ENCODE measurements at regions not wholly inside any gene's neighbourhood (a gene's known extent, or its start where the extent isn't known, plus 50 kb on each side); places are given as distances from the start of the nearest gene placed in this dataset.

GRCh38 chr16:79754501-79754900 lies 154.0 kb upstream of the MAF start:
- Mint-ChIP-seq H3K9me3 (peaks cover 0 to 4% (median 1%) of the 10 kb centered on the region in 5 donors), H3K36me3 (peaks cover 0 to 5% (median 0%) of the 10 kb centered on the region in 3 donors), H3K4me3 (no peak overlapping the region), H3K27me3 (peaks cover 17 to 49% of the 10 kb centered on the region in 2 donors), H3K27ac (no peak overlapping the region), H3K4me1 (peaks cover 0 to 10% (median 0%) of the 10 kb centered on the region in 3 donors)
- ChIA-PET POLR2A (no interaction called here), CTCF (no interaction called here)
- H3K9me3 ChIP-seq (ENCODE audit: low read length) = no peaks in the 10 kb centered on the region
- no peak overlapping the region for H3K4me3 ChIP-seq (ENCODE audit: low read length)
- no peaks in the 10 kb centered on the region for H3K27me3 ChIP-seq (ENCODE audit: insufficient read depth, low read length, poor library complexity, severe bottlenecking)
- no peak for DNase-seq
- no peak overlapping the region for H3K27ac ChIP-seq (ENCODE audit: low read depth, low read length)
- H3K4me1 ChIP-seq (ENCODE audit: insufficient read depth, low read length) = no peaks in the 10 kb centered on the region
- no peaks in the 10 kb centered on the region for H3K36me3 ChIP-seq (ENCODE audit: insufficient read depth, low read length)

GRCh38 chr16:79754081-79754480 lies 153.5 kb upstream of the MAF start:
- no peaks in the 10 kb centered on the region for H3K9me3 ChIP-seq (ENCODE audit: low read length)
- Mint-ChIP-seq H3K27me3 (peaks cover 17 to 51% of the 10 kb centered on the region in 2 donors), H3K4me1 (peaks cover 0 to 10% (median 0%) of the 10 kb centered on the region in 3 donors), H3K4me3 (no peak overlapping the region), H3K27ac (no peak overlapping the region), H3K9me3 (peaks cover 0 to 7% (median 1%) of the 10 kb centered on the region in 5 donors), H3K36me3 (peaks cover 0 to 5% (median 0%) of the 10 kb centered on the region in 3 donors)
- no peaks in the 10 kb centered on the region for H3K36me3 ChIP-seq (ENCODE audit: insufficient read depth, low read length)
- ChIA-PET POLR2A (no interaction called here), CTCF (no interaction called here)
- no peaks in the 10 kb centered on the region for H3K4me1 ChIP-seq (ENCODE audit: insufficient read depth, low read length)
- DNase-seq = no peak
- no peaks in the 10 kb centered on the region for H3K27me3 ChIP-seq (ENCODE audit: insufficient read depth, low read length, poor library complexity, severe bottlenecking)
- H3K27ac ChIP-seq (ENCODE audit: low read depth, low read length) = no peak overlapping the region
- no peak overlapping the region for H3K4me3 ChIP-seq (ENCODE audit: low read length)

- H3K36me3 Mint-ChIP-seq = peaks cover 0 to 5% (median 0%) of the 10 kb centered on the region in 3 donors
- H3K4me3 ChIP-seq (ENCODE audit: low read length) = no peak overlapping the region
- peaks cover 0 to 10% (median 0%) of the 10 kb centered on the region in 3 donors for H3K4me1 Mint-ChIP-seq
- no peaks in the 10 kb centered on the region for H3K4me1 ChIP-seq (ENCODE audit: insufficient read depth, low read length)
- no peaks in the 10 kb centered on the region for H3K27me3 ChIP-seq (ENCODE audit: insufficient read depth, low read length, poor library complexity, severe bottlenecking)
- no peak overlapping the region for H3K27ac Mint-ChIP-seq
- H3K27ac ChIP-seq (ENCODE audit: low read depth, low read length) = no peak overlapping the region
- no peaks in the 10 kb centered on the region for H3K9me3 ChIP-seq (ENCODE audit: low read length)
- H3K9me3 Mint-ChIP-seq = peaks cover 0 to 7% (median 2%) of the 10 kb centered on the region in 5 donors
- ChIA-PET POLR2A (no interaction called here), CTCF (no interaction called here)
- H3K27me3 Mint-ChIP-seq = peaks cover 17 to 48% of the 10 kb centered on the region in 2 donors
- DNase-seq = no peak
- no peaks in the 10 kb centered on the region for H3K36me3 ChIP-seq (ENCODE audit: insufficient read depth, low read length)
- no peak overlapping the region for H3K4me3 Mint-ChIP-seq
Observed at GRCh38 chr16:79753286-79753685, 152.7 kb upstream of the MAF start.

GRCh38 chr16:79752396-79752795 lies 151.9 kb upstream of the MAF start:
- Mint-ChIP-seq H3K36me3 (peaks cover 0 to 5% (median 0%) of the 10 kb centered on the region in 3 donors), H3K27ac (no peak overlapping the region), H3K9me3 (peaks cover 0 to 7% (median 2%) of the 10 kb centered on the region in 5 donors), H3K4me1 (peaks cover 0 to 10% (median 0%) of the 10 kb centered on the region in 3 donors), H3K27me3 (peaks cover 19 to 42% of the 10 kb centered on the region in 2 donors), H3K4me3 (no peak overlapping the region)
- DNase-seq = no peak
- no peaks in the 10 kb centered on the region for H3K27me3 ChIP-seq (ENCODE audit: insufficient read depth, low read length, poor library complexity, severe bottlenecking)
- ChIA-PET CTCF (no interaction called here), POLR2A (no interaction called here)
- no peaks in the 10 kb centered on the region for H3K4me1 ChIP-seq (ENCODE audit: insufficient read depth, low read length)
- no peaks in the 10 kb centered on the region for H3K36me3 ChIP-seq (ENCODE audit: insufficient read depth, low read length)
- H3K4me3 ChIP-seq (ENCODE audit: low read length) = no peak overlapping the region
- H3K9me3 ChIP-seq (ENCODE audit: low read length) = no peaks in the 10 kb centered on the region
- H3K27ac ChIP-seq (ENCODE audit: low read depth, low read length) = no peak overlapping the region

GRCh38 chr16:79751471-79752184 lies 151.1 kb upstream of the MAF start:
- no peaks in the 10 kb centered on the region for H3K9me3 ChIP-seq (ENCODE audit: low read length)
- H3K27ac ChIP-seq (ENCODE audit: low read depth, low read length) = no peak overlapping the region
- Mint-ChIP-seq H3K27ac (no peak overlapping the region), H3K4me3 (no peak overlapping the region), H3K27me3 (peaks cover 19 to 37% of the 10 kb centered on the region in 2 donors), H3K36me3 (peaks cover 0 to 5% (median 0%) of the 10 kb centered on the region in 3 donors), H3K9me3 (peaks cover 0 to 7% (median 2%) of the 10 kb centered on the region in 5 donors), H3K4me1 (peaks cover 0 to 10% (median 0%) of the 10 kb centered on the region in 3 donors)
- H3K4me3 ChIP-seq (ENCODE audit: low read length) = no peak overlapping the region
- POLR2A ChIA-PET = no interaction called here
- CTCF ChIA-PET = no interaction called here
- no peaks in the 10 kb centered on the region for H3K36me3 ChIP-seq (ENCODE audit: insufficient read depth, low read length)
- DNase-seq = no peak
- H3K4me1 ChIP-seq (ENCODE audit: insufficient read depth, low read length) = no peaks in the 10 kb centered on the region
- no peaks in the 10 kb centered on the region for H3K27me3 ChIP-seq (ENCODE audit: insufficient read depth, low read length, poor library complexity, severe bottlenecking)

- peaks cover 0 to 7% (median 2%) of the 10 kb centered on the region in 5 donors for H3K9me3 Mint-ChIP-seq
- CTCF ChIA-PET = no interaction called here
- DNase-seq = no peak
- peaks cover 0 to 10% (median 0%) of the 10 kb centered on the region in 3 donors for H3K4me1 Mint-ChIP-seq
- peaks cover 18 to 37% of the 10 kb centered on the region in 2 donors for H3K27me3 Mint-ChIP-seq
- Histone ChIP-seq H3K9me3 (ENCODE audit: low read length) (no peaks in the 10 kb centered on the region), H3K36me3 (ENCODE audit: insufficient read depth, low read length) (no peaks in the 10 kb centered on the region), H3K4me1 (ENCODE audit: insufficient read depth, low read length) (no peaks in the 10 kb centered on the region), H3K4me3 (ENCODE audit: low read length) (no peak overlapping the region), H3K27me3 (ENCODE audit: insufficient read depth, low read length, poor library complexity, severe bottlenecking) (no peaks in the 10 kb centered on the region), H3K27ac (ENCODE audit: low read depth, low read length) (no peak overlapping the region)
- peaks cover 0 to 5% (median 0%) of the 10 kb centered on the region in 3 donors for H3K36me3 Mint-ChIP-seq
- no peak overlapping the region for H3K27ac Mint-ChIP-seq
- H3K4me3 Mint-ChIP-seq = no peak overlapping the region
- POLR2A ChIA-PET = no interaction called here
Observed at GRCh38 chr16:79750311-79750710, 149.8 kb upstream of the MAF start.

- H3K9me3 Mint-ChIP-seq = peaks cover 0 to 5% (median 0%) of the 10 kb centered on the region in 5 donors
- no peak overlapping the region for H3K4me3 Mint-ChIP-seq
- Histone ChIP-seq H3K4me1 (ENCODE audit: insufficient read depth, low read length) (no peaks in the 10 kb centered on the region), H3K27me3 (ENCODE audit: insufficient read depth, low read length, poor library complexity, severe bottlenecking) (no peaks in the 10 kb centered on the region), H3K36me3 (ENCODE audit: insufficient read depth, low read length) (no peaks in the 10 kb centered on the region), H3K4me3 (ENCODE audit: low read length) (no peak overlapping the region), H3K27ac (ENCODE audit: low read depth, low read length) (no peak overlapping the region), H3K9me3 (ENCODE audit: low read length) (no peaks in the 10 kb centered on the region)
- CTCF ChIA-PET = no interaction called here
- no peak for DNase-seq
- H3K27ac Mint-ChIP-seq = no peak overlapping the region
- H3K4me1 Mint-ChIP-seq = no peaks in the 10 kb centered on the region
- H3K27me3 Mint-ChIP-seq = peaks cover 11 to 28% of the 10 kb centered on the region in 2 donors
- POLR2A ChIA-PET = no interaction called here
- no peaks in the 10 kb centered on the region for H3K36me3 Mint-ChIP-seq
Observed at GRCh38 chr16:79748629-79749028, 148.1 kb upstream of the MAF start.

- DNase-seq = no peak
- no peaks in the 10 kb centered on the region for H3K4me1 ChIP-seq (ENCODE audit: insufficient read depth, low read length)
- no peak overlapping the region for H3K4me3 Mint-ChIP-seq
- no peak overlapping the region for H3K27ac Mint-ChIP-seq
- H3K36me3 ChIP-seq (ENCODE audit: insufficient read depth, low read length) = no peaks in the 10 kb centered on the region
- H3K27me3 Mint-ChIP-seq = peaks cover 10 to 20% of the 10 kb centered on the region in 2 donors
- ChIA-PET CTCF (no interaction called here), POLR2A (no interaction called here)
- H3K4me3 ChIP-seq (ENCODE audit: low read length) = no peak overlapping the region
- no peak overlapping the region for H3K27ac ChIP-seq (ENCODE audit: low read depth, low read length)
- H3K27me3 ChIP-seq (ENCODE audit: insufficient read depth, low read length, poor library complexity, severe bottlenecking) = no peaks in the 10 kb centered on the region
- H3K4me1 Mint-ChIP-seq = no peaks in the 10 kb centered on the region
- H3K9me3 Mint-ChIP-seq = peaks cover 0 to 5% (median 0%) of the 10 kb centered on the region in 5 donors
- no peaks in the 10 kb centered on the region for H3K36me3 Mint-ChIP-seq
- no peaks in the 10 kb centered on the region for H3K9me3 ChIP-seq (ENCODE audit: low read length)
Observed at GRCh38 chr16:79747688-79748087, 147.2 kb upstream of the MAF start.

Measured in CD8-positive, alpha-beta memory T cell (primary cell).